ENCODE measurements at regions not wholly inside any gene's neighbourhood (a gene's known extent, or its start where the extent isn't known, plus 50 kb on each side); places are given as distances from the start of the nearest gene placed in this dataset.

GRCh38 chr2:212773808-212774339 lies 235.3 kb upstream of the ERBB4 start:
- no peaks in the 10 kb centered on the region; a peak in 1 of 5 replicates for H3K9me3 Mint-ChIP-seq
- Histone ChIP-seq H4K91ac (ENCODE audit: insufficient read length, low read depth, low read length) (no peak overlapping the region), H3K23ac (ENCODE audit: insufficient read length, low read depth, low read length) (no peak overlapping the region), H3K4me2 (ENCODE audit: insufficient read depth, insufficient read length, low read length) (no peak overlapping the region), H2BK15ac (ENCODE audit: low read depth, low read length) (no peak overlapping the region), H2BK120ac (ENCODE audit: low read depth, low read length, poor library complexity, severe bottlenecking) (no peak overlapping the region), H3K9me3 (ENCODE audit: control insufficient read depth, low read depth, low read length) (no peaks in the 10 kb centered on the region), H3K9ac (ENCODE audit: extremely low read depth, insufficient read length, low read length) (no peak overlapping the region), H2AFZ (ENCODE audit: low read length) (no peak overlapping the region), H3K79me1 (ENCODE audit: insufficient read depth, low read depth, low read length, poor library complexity, severe bottlenecking) (no peaks in the 10 kb centered on the region), H3T11ph (ENCODE audit: low read length) (no peak overlapping the region), H4K5ac (ENCODE audit: insufficient read length, low read depth, low read length) (no peak overlapping the region), H2AK5ac (ENCODE audit: insufficient read length, low read length) (no peak overlapping the region), H3K18ac (ENCODE audit: insufficient read length, low read depth, low read length) (no peak overlapping the region), H3K4me1 (ENCODE audit: insufficient read depth, low read length) (no peaks in the 10 kb centered on the region), H4K8ac (replicated peaks; ENCODE audit: insufficient read length, low read depth, low read length) (no peak overlapping the region), H3K27me3 (ENCODE audit: insufficient read depth, low read length) (no peaks in the 10 kb centered on the region), H3K27ac (ENCODE audit: insufficient read length, low read depth, low read length) (no peak overlapping the region), H3K23me2 (ENCODE audit: insufficient read length, low read depth, low read length, poor library complexity, severe bottlenecking) (no peaks in the 10 kb centered on the region), H3K79me2 (ENCODE audit: insufficient read depth, low read length) (no peaks in the 10 kb centered on the region), H3K14ac (ENCODE audit: insufficient read depth, low read length) (no peak overlapping the region), H4K20me1 (ENCODE audit: control insufficient read depth, insufficient read depth, insufficient read length) (no peaks in the 10 kb centered on the region), H2BK12ac (ENCODE audit: insufficient read length, low read depth, low read length) (no peak overlapping the region), H2BK20ac (ENCODE audit: low read depth, low read length, poor library complexity, severe bottlenecking) (no peak overlapping the region), H3K4ac (ENCODE audit: low read depth, low read length) (no peak overlapping the region), H3K56ac (ENCODE audit: insufficient read length, low read depth, low read length) (no peak overlapping the region), H2BK5ac (ENCODE audit: insufficient read length, low read length) (no peak overlapping the region)
- no peaks in the 10 kb centered on the region for H3K36me3 Mint-ChIP-seq (ENCODE audit: insufficient read depth in 1 of 3, low read depth in 3 of 3)
- H3K27me3 Mint-ChIP-seq (ENCODE audit: low read depth): no peaks in the 10 kb centered on the region
- H3K4me3 Mint-ChIP-seq: no peak overlapping the region
- WGBS (ENCODE audit: extremely low coverage, insufficient read length, low lambda C conversion rate): no CpG with 5 or more reads among the region's 1 CpG
- no peak for TF ChIP-seq CTCF (conservative IDR thresholded peaks at IDR 0.05)
- no peak for DNase-seq
- no peak overlapping the region for H3K27ac Mint-ChIP-seq
- peaks cover 4 to 5% of the 10 kb centered on the region in 2 experiments; a peak in 3 of 4 replicates for H3K4me1 Mint-ChIP-seq
